HG03457 (cell line): ENCODE measurements at regions not wholly inside any gene's neighbourhood (a gene's known extent, or its start where the extent isn't known, plus 50 kb on each side); places are given as distances from the start of the nearest gene placed in this dataset.
"Not testable (repeated sequence)": the region's sequence is repeated elsewhere in the genome, so short reads cannot be mapped to it uniquely, and the experiment has no call there.

Experiments used
- ATAC-seq: cut with Tn5 transposase; IDR thresholded peaks from one replicate; pipeline ENCODE4 v1.9.1; 2021; ENCODE audit warnings: moderate number of reproducible peaks; ENCODE audit not compliant: unreplicated experiment

DNA sequence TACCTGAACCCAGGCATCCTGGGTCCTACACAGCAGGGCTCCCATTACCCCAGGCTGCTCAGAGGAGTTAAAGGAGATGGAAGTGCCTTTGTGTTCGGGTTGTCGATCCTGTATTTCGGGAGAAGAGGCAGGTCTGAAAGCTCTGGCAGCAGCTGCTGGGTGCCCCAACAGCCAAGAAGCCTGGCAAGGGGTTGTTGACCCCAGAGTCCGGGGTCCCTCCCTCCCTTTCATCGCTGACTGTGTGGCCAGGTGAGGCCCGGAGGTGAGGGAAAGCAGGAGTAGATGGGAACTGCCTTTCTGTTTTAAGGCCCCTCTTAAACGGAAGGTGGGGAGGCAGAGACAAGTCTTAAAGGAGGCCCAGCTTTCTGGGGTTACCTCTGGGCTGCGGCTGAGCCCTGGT is 106.0 kb upstream of the SYT13 start:
- ATAC-seq: no peak

DNA sequence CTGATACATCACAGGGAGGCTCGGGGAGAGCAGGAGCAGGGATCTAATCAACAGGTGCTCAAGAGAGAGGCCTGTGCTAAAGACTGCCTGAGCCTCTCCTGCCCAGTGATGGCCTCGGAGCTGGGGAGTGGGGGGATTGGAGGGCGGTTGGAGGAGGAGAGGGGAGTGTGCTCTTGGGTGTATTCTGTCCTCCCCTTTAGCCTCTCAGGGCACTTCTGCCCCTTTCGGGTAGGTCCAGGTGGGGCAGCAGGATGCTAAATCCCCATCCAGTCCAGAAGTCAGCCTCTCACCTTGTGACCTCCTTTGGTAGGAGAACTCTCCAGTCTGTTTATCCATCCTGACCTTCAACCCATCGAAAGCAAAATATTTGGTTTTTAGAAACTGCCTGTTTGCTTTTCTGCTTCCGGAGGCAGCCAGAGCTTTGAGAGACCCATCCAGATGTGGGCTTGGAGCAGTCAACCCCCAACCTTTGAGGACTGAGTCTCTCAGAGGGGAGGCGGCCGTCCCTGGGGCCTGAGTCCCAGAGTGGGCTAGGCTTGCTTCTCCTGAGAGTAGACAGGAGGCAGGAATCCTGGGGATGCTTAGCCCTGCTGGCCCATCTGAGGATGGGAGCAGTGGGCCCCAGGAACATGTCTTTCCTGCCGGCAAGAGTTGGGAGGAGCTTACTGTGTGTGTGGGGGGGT is 105.2 kb upstream of the SYT13 start:
- no peak for ATAC-seq

DNA sequence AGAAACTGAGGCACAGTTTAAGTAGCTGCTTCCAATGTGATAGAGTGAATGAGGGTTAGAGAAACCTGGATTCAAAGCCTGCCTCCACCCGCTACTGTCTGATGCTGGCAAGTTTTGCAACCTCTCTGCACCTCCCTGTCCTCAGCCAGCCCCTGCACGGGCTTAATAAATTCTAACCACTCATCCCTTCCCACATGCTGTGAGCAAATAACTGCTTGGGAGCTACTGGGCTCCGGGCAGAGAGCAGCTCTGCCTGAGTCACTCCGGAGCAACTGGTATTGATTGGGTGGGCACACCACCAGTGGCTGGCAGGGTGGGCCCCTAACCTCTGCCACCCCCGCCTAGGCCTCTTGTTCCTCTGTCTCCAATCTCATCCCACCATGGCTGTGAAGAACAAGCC is 104.3 kb upstream of the SYT13 start:
- no peak for ATAC-seq

DNA sequence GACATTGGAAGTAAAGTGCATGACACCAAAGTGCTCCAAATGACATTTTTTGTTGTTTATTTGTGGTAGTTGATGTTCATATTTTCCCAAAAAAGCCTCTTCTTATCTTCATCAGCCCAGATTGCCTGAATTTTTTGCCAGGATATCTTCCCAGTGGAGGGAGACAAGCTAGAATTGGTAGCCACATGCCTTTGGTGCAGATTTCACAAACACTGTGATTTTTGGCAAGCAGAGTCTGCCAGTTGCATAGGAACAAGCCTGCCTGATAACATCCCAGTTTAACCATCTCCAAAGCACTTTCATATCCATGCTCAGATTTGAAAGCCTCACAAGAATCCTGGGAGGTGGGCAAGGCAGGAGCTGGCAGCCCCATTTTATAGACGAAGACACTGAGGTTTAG is 102.3 kb upstream of the SYT13 start:
- ATAC-seq: no peak

DNA sequence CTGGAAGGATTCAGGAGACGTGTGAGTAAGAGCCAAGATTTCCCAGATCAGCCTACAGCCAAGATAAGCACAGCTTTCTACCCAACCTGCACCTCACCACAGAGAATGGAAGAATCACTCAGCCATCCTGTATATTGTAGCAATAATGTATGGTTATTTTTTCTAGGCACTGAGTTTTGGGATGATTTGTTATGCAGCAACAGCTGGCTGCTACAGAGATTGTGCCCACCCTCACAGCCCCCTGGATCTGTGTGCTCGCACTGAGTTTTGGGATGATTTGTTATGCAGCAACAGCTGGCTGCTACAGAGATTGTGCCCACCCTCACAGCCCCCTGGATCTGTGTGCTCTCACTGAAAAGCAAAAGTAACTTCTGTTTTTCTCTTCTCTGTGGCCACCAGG is 101.7 kb upstream of the SYT13 start:
- ATAC-seq: not testable (repeated sequence)

DNA sequence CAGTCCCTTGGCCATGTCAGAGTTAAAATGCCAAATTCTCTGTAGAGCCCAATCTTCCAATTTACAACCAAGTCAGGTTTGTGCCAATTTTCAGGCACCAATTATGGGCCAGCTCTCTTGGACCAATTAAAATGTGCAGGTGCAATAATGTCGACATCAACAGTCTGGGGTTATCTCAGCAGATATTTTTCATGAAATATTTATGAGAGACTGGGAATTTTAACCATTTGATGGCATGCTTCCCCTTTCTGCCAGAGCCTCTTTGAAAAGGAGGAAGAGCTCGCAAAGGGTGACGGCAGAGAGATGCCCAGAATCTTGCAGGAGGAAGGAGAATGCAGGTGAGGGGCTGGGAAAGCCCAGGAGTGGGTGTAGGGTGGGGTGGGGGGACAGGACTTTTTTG is 100.8 kb upstream of the SYT13 start:
- ATAC-seq: no peak

DNA sequence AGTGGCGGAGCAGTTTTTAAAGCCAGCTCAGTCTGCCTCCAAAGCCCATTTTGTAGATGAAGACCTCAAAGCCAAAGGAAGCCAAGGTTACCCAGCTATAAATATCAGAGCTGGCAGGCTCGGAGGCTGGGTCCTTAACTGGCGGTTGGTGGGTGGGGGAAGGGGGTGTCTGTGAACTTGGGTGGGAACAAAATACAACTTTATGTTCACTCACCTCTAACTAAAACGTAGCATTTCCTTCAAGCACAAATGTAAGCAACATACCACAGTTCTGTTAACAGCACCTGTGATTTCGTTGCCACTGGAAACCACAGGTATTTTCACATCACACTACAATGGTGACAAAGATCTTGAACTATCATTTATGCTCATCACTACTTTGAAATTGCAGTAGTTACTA is 99.7 kb upstream of the SYT13 start:
- no peak for ATAC-seq

DNA sequence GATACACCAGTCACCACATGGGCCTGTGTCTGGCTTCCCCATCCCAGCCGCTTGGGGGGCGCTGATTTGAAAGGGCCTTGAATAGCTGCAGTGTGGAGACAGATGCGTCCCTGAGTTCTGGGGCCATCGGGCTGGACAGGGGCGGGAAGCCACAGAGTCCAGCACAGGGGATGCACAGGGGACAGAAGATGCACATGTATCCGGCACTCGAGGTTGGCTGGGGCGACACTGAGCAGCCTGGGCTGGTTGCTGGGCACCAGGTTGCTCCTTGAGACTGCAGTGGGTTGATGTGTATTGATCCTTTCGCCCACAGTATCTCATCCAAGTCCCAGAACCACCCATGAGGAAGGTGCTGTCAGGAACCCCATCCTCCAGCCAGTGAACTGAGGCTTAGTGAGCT is 99.3 kb upstream of the SYT13 start:
- no peak for ATAC-seq

DNA sequence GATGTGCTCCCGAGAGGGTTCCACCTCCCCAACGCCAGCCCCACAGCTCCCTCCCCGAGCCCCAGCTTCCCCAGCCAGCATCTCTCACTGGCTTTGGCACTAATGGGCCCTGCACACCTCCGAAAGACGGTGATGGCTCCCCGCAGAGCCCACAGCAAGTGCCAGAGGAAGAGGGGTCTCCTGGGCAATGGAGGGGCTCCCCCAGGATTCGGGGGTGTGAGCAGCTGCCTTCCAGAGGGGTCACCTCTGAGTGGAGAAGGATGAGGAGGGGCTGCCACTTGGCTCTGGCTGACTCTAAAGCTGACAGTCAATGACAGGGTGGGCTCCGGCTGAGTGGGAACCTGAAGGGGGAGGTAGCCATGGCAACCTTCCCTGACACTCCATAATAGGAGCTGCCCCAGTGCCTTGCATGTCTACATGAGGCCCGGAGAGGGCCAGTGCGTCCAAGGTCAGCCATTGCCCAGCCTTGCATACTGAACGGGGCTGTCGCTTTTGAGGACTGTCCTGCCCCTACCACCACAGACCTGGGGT is 98.6 kb upstream of the SYT13 start:
- ATAC-seq: no peak

DNA sequence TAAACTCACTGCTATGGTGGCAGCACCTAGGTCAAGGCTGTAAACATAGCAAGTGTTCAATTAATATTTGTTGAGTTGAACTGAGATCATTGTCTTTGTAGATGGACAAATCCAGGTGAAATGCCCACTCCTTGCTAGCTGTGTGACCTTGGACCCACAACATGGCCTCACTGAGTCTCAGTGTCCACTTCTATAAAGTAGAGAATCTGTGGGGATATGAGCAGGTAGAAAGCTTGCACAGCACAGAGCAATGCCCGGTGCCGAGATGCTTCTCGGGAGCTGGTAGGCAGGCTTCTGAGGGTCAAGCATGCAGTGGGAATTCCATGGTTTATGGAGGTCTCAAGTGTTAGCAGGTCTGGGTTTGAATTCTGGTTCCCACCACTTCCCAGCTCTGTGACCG is 97.9 kb upstream of the SYT13 start:
- ATAC-seq: no peak

DNA sequence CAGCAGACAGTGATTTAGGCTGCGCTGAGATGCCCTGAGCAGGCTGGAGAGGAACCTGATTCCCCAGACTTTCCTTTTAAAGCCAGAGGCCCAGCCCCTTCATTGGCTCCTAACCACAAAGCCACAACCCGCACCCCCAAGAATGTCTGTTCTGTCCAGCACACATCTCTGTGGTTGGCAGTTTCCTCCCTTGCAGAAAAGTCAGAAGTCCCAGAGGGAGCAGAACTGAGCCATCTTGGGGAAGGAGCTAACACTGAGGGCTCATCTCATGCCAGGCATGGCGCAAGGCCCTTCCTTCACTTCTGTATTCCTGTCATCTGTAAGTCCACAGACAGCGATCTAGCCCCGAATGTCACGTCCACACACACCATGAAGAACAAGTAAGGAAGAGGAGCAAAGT is 97.1 kb upstream of the SYT13 start:
- ATAC-seq: no peak

DNA sequence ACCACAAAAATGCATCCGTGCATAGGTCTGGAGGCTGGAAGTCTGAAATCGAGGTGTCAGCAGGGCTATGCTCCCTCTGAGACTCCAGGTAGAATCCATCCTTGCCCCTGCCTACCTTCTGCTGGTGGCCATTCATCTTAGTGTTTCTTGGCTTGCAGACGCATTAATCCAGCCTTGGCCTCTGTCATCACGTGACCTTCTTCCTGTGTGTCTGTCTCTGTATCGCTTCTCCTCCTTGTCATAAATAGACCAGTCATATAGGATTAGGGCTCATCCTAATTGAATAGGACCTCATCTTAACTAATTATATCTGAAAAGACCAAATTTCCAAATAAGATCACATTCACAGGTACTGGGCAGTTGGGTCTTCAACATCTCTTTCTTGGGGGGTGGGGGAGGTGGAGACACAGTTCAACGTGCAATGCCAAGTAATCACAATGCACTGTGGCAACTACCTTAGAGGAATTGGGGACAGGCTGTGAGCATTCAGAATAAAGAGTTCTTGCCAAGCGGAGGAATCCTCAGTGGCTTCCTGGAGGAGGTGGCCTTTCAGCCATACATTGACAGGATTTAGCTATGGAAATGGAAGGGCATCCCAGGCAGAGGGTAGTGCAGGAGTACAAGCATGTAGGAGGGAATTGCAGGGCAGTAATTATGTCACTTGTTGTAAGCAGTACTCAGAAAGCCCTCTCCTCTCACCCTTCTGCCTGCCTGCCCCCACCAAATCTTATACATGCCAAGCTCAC is 96.2 kb upstream of the SYT13 start:
- no peak for ATAC-seq

DNA sequence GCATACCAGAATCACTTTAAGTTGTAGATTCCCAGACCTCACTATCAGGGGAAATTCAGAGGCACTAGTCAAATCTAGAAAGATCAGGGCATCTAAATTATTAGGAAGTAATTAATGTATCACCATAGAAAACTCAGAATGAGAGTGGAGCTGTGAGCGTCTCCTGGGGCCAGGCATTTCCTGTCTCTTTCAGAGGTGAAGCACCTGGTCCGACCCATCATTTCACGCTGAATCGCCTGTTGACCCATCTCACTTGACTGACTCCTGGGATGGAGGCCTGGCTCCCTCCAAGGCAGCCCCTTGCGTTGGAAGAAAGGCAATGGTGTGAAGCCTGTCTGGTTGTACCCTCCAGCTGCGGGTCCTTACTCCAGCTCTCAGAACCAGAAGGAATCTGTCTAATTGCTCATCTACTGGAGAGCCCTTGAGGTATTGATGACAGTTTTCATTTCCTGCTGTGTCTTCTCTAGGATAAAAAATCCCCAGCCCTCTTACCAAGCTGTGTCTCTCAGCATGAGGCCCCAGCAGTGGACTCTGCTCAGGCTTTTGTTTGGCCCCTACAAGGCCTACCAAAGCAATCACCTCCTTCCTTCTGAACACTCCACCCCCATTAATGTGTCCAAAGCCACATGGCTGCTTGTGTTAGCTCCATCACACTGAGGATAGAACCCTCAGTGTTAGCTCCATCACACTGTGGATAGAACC is 93.2 kb upstream of the SYT13 start:
- ATAC-seq: no peak

DNA sequence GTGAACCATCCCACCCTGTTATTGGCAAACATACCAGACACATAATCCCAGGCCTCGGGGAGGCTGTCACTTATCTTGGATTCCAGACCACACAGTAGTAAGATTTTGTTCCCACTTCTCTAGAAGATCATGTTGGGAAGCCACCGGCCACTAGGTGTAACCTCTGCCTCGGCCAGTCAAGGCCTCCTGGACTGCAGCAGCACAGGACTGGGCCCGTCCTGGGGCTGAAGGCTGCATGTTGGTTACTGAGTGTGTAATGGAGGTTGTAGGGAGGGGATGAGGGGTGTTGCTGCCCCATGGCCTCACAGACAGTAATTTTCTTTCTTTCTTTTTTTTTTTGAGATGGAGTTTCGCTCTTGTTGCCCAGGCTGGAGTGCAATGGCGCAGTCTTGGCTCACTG is 92.4 kb upstream of the SYT13 start:
- no peak for ATAC-seq

DNA sequence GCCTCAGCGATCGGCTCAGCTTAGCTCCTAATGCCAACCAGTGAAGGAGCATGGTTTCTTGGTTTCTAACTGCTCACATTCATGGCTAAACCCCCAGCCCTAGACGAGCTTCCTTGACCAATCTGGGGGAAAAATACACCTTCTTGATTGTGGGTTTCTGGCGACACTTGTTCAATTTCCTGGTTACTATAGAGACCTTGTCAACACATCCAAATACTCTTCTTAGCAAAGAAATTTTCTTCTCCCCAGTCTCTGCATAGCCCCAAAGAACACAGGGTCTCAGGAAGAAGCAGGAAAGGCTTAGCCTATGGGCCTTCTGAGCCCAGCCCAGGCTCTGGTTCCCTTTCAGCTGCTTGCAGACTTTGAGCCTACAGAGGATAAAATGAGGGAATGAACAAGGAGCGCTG is 88.5 kb upstream of the SYT13 start:
- ATAC-seq: no peak

DNA sequence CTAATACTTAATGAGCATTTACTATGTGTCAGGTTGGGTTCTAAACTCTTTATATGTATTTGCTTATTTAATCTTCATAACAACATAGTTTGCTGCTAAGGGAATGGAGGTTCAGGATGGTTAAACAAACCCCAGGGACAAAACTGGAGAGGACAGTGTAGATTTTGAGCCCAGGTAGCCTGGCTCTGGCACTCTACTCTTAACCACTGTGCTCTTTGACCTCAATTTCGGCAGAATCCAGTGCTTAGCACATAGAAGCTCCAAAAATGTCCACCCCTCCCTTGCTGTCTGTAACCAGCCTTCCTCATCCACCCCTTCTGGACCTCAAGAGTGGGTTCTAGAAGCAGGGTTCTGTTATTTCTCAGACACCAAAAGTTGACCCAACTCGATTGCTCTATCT is 88.0 kb upstream of the SYT13 start:
- no peak for ATAC-seq

DNA sequence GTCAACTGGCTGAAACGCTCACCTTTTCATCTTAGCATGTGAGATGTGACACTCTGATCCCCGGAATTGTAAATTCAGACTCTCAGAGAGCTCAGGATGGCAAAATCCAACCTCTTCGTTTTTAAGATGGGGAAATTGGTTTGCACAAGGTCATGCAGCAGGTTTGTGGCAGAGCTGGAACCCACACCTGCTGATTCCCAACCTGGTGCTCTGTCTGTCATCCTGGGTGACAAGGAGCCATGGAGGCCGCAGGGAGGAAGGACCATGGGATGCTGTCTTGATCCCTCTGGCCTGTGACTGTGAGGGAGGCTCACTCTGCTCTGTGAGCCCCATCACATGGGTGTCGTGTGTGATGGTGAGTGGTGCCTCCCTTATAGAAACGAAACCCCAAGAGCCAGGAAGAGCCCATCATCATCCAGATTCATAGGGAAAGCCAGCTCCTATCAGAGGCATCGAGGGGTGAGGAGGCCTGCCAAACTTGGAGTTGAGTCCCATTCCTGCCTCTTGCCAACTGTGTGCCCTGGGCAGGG is 87.4 kb upstream of the SYT13 start:
- no peak for ATAC-seq

DNA sequence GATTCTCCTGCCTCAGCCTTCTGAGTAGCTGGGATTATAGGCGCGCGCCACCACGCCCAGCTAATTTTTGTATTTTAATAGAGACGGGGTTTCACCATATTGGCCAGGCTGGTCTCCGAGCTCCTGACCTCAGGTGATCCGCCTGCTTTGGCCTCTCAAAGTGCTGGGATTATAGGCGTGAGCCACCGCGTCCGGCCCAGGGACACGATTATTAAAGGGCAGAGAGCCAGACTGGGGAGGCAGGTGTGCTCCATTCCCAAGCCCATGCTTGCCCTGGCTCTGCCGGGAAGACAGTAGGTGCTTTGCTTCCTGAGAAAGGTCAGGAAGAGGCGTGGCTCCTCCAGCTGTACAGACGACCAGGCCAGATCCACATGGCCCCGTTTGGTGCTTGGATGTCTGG is 86.3 kb upstream of the SYT13 start:
- not testable (repeated sequence) for ATAC-seq

DNA sequence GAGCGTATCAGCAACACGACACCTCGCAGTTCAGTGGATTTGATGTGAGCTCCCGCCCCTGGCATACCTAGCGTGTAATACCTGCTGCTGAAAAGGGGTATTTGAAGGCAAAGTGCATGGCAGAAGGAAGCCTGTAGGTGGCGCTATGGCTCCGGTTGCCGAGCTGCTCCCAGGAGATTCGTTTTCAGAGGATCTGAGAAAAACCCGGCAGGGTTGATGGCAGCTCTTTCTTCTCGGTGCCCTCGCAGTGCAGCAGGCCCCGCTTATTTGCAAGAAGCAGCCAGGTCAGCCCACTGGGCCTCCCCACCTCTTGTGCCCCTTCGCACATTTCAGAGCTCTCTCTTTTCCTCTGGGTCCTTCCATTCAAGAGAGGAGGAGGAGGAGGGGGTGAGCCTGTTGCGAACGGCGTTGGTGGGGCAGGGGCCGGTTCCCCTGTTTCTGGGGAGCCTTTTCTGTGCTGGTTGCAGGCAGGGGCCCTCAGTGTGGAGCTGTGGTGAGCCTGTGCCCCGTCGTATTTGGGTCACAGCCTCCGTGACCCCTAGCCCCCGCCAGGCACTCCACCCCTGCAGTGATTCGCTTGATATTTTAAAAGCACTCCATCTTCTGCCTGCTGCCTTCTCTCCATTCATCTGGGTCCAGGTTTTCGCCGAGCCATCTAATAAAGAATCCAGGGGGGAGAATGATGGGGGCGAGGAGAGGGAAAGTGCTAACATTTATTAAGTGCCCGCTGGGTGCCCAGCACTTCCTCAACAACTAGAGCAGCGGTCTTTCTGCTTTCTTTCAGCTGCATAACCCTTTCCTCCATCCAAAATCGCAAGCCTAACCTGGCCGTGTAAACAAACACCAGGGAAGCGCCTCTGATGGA is 85.3 kb upstream of the SYT13 start:
- no peak for ATAC-seq

DNA sequence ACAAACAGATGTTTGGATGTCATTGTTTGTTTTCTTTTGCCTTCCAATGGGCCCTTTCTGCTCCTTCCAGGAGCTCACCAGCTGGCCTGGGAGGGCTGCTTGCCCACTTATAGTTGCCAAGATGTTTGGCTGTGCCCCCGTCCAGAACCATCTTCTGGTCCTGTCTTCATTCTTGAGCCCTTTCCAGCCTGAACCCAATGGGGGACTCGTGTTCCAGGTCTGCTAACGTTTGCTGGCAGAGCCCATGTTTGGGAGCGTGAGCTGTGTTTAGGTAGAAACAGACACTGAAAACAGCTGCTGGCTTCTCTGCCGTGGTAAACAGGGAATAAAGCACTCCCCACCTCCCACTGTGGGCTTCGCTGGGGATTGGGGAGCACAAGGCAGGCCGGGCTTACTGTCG is 83.2 kb upstream of the SYT13 start:
- ATAC-seq: no peak

DNA sequence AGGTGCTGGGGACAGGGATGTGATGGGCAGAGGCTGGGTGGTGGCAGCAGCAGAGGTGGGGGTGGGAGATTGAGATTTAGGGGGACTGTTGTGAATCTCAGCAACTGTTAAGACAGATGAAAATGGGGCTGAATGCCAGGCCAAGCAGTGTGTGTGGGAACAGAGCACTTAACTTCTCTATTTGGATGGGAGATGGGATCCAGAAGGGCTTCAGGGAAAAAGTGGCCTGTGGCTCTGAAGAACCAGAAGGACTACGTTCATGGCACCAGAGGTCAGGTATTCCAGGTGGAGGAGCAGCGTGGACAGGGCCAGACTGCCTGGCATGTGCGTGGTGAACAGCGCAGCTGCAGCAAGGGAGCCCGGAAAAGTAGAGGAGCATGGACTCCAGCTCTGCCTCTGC is 82.6 kb upstream of the SYT13 start:
- ATAC-seq: no peak
